ENCODE measurements at regions not wholly inside any gene's neighbourhood (a gene's known extent, or its start where the extent isn't known, plus 50 kb on each side); places are given as distances from the start of the nearest gene placed in this dataset.
"Not testable (repeated sequence)": the region's sequence is repeated elsewhere in the genome, so short reads cannot be mapped to it uniquely, and the experiment has no call there.

- Mint-ChIP-seq H3K27me3 (ENCODE audit: low read depth, poor library complexity) (no peaks in the 10 kb centered on the region), H3K27ac (no peak overlapping the region), H3K36me3 (ENCODE audit: low read depth) (no peaks in the 10 kb centered on the region), H3K4me3 (no peak overlapping the region), H3K9me3 (no peaks in the 10 kb centered on the region), H3K4me1 (no peaks in the 10 kb centered on the region)
- DNase-seq = no peak
- TF ChIP-seq CTCF (IDR thresholded peaks at IDR 0.05) = no peak
Observed at GRCh38 chrX:124455966-124456365, 109.6 kb downstream of the SH2D1A start.

GRCh38 chrX:124459851-124460250 lies 113.5 kb downstream of the SH2D1A start:
- H3K4me3 Mint-ChIP-seq; H3K27me3 Mint-ChIP-seq (ENCODE audit: low read depth, poor library complexity); H3K27ac Mint-ChIP-seq; H3K9me3 Mint-ChIP-seq; H3K4me1 Mint-ChIP-seq; H3K36me3 Mint-ChIP-seq (ENCODE audit: low read depth); DNase-seq: not testable (repeated sequence)

GRCh38 chrX:124462931-124463330 lies 116.6 kb downstream of the SH2D1A start:
- Mint-ChIP-seq H3K4me1 (peaks cover 7% of the 10 kb centered on the region), H3K27ac (no peak overlapping the region), H3K27me3 (ENCODE audit: low read depth, poor library complexity) (no peaks in the 10 kb centered on the region), H3K9me3 (no peaks in the 10 kb centered on the region), H3K36me3 (ENCODE audit: low read depth) (no peaks in the 10 kb centered on the region), H3K4me3 (no peak overlapping the region)
- no peak for DNase-seq
- TF ChIP-seq CTCF (IDR thresholded peaks at IDR 0.05) = no peak

GRCh38 chrX:124467202-124467601 lies 120.8 kb downstream of the SH2D1A start:
- no peaks in the 10 kb centered on the region for H3K9me3 Mint-ChIP-seq
- no peaks in the 10 kb centered on the region for H3K36me3 Mint-ChIP-seq (ENCODE audit: low read depth)
- peaks cover 2% of the 10 kb centered on the region for H3K27me3 Mint-ChIP-seq (ENCODE audit: low read depth, poor library complexity)
- no peak overlapping the region for H3K27ac Mint-ChIP-seq
- H3K4me3 Mint-ChIP-seq = no peak overlapping the region
- peaks cover 7% of the 10 kb centered on the region for H3K4me1 Mint-ChIP-seq
- no peak for TF ChIP-seq CTCF (IDR thresholded peaks at IDR 0.05)
- DNase-seq = no peak

- Mint-ChIP-seq H3K27ac (peak overlapping the region; percentile 46), H3K27me3 (ENCODE audit: low read depth, poor library complexity) (no peaks in the 10 kb centered on the region), H3K36me3 (ENCODE audit: low read depth) (no peaks in the 10 kb centered on the region), H3K4me1 (peaks cover 10% of the 10 kb centered on the region), H3K9me3 (no peaks in the 10 kb centered on the region), H3K4me3 (no peak overlapping the region)
- no peak for DNase-seq
- TF ChIP-seq CTCF (IDR thresholded peaks at IDR 0.05) = no peak
Observed at GRCh38 chrX:124475358-124475757, 129.0 kb downstream of the SH2D1A start.

- Mint-ChIP-seq H3K4me3 (no peak overlapping the region), H3K9me3 (no peaks in the 10 kb centered on the region), H3K27ac (no peak overlapping the region), H3K4me1 (peaks cover 10% of the 10 kb centered on the region), H3K36me3 (ENCODE audit: low read depth) (peaks cover 7% of the 10 kb centered on the region), H3K27me3 (ENCODE audit: low read depth, poor library complexity) (peaks cover 4% of the 10 kb centered on the region)
- no peak for TF ChIP-seq CTCF (IDR thresholded peaks at IDR 0.05)
- no peak for DNase-seq
Observed at GRCh38 chrX:124476562-124476961, 130.2 kb downstream of the SH2D1A start.

Data from nephron progenitor cell (in vitro differentiated cells).